Activated T-cell treated with anti-CD3 and anti-CD28 coated beads for 24 hours (primary cell): ENCODE measurements at regions not wholly inside any gene's neighbourhood (a gene's known extent, or its start where the extent isn't known, plus 50 kb on each side); places are given as distances from the start of the nearest gene placed in this dataset.

Source experiments
- DNase-seq: peaks from one replicate; pipeline ENCODE4 v3.0.0-alpha.2; 2020; ENCODE audit warnings: low read depth

GRCh38 chr10:131710142-131710861, 190.5 kb upstream of the PPP2R2D start:
- no peak for DNase-seq

- no peak for DNase-seq
Measured at GRCh38 chr10:131722121-131722520, 178.7 kb upstream of the PPP2R2D start.

DNA sequence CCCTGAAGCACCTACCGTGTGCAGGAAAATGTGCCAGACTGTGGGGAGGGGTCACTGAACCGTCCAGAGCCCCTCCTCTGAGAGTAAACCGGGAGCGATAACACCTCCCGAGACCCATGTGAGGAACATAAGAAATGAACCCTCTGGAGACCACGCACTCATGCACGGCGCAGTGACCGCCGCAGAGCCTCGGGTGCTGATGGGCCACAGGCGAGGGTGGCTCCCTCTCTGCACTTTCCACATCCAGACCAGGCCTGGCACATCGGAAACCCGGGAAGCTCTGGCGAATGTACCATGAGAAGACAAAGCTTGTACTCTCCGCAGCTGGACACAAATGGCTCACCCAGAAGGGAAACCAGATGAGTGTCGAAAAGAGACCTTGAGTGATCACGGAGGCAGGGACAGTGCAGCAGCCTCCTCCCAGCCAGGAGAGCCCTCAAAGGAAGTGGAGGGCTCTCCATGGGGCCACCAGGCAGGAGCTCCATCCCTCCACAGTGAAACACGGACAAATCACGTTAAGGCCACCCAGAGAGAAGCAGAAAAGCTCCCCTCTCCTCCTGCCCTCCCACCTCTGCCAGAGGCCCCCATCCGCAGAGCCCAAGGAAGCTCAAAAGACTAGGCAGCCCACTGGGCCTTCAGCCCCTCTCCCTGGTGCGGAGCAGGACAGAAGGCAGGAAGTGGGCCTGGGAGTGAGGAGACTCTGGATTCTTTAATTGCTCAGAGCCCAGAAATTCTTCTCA, 178.1 kb upstream of the PPP2R2D start:
- no peak for DNase-seq

DNA sequence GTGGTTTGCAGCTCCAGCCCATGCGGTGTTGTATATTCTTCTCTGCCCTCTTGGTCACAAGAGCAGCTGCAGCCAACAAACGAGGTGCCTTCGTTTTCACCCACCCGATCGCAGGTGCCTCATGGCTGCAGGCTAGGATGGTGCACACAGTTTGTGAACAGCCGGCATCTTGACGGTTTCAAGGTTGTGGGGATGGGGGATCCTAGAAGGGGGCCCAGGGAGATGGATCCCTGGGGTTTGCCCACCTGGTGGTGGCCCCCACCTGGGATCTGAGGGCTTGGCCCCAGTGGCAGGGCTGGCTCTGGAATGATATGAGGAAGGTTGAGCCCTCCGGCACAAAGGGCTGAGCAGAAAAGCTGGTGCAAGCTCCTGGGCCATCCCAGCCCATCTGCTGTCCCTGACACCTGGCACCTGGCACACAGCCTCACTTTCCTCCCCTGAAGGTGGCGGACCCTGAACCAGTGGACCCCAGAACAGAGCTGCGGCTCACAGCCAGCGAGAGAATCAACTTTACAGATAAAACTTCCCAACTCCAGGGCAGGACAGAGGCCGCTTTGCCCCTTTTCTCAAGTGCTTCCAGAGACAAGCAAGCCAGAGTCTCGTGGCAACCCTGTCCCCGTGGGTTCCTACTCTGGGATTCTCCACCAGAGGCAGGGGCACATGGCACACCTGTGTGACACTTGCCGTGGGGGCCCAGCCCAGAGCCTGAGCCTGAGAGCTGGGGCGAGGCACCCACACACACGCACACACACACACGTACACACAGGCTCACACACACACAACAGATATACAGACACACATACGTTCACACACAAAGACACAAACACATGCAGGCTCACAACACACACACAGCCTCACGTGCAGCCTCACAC, 177.3 kb upstream of the PPP2R2D start:
- DNase-seq = no peak

DNA sequence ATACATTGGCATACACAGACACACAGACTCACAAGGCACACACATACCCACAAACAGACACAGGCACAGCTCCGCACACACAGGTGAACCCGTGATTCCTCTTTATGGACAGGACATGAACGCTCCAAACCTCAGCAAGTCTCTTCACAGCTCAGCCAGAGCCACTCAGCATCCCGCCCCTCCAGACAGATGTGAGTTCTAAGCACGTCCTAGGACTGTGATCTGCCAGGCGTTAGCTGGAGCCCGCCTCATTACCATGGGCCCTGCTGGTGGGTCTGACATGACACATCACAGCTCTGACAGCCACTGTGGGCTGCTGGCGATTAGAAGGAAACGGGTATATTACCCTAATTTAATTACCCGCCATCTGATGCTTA, 176.7 kb upstream of the PPP2R2D start:
- DNase-seq = no peak

- no peak for DNase-seq
Measured at GRCh38 chr10:131724891-131725580, 175.8 kb upstream of the PPP2R2D start.

DNA sequence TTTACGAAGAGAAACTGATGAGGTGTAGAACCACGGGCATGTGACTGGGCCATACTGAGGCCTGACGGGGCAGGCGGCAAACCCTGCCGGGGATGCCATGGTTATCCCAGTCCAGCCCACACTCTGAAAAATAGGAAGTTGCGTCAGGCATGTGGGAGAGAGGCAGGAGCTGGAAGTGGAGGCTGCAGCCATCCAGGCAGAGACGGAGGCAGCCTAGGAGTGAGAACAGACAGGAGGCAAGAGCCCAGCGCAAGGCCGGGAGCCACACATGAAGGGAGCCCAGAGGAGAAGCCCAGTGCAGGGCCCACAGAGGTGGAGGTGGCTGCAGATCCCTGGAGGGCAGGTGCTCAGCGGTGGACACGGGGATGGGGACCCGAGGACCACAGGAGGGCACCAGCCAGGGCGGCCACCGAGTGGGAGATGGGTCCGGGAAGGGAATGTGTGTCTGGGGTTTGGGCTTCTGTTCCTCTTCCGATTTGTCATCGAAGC, 175.2 kb upstream of the PPP2R2D start:
- no peak for DNase-seq

- no peak for DNase-seq
Measured at GRCh38 chr10:131726076-131726880, 174.5 kb upstream of the PPP2R2D start.

GRCh38 chr10:131726967-131727366, 173.8 kb upstream of the PPP2R2D start:
- no peak for DNase-seq

DNA sequence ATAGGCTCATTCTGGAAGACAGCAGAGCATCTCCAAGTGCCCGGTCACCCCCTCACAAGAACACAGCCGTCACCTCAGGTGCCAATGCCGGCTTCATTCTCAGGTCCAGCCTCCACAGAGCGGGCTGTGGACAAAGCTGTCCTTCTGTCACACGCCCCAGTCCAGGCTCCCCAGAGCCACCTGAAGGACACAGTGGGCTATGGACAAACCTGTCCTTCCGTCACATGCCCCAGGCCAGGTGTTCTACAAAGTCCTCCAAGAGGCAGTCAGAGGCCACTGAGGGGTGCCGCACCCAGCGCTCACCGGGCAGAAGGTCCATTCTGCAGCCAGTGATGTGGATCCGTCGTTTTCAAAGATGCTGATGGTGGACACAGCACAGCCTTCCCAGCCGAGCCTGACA, 173.2 kb upstream of the PPP2R2D start:
- no peak for DNase-seq

DNA sequence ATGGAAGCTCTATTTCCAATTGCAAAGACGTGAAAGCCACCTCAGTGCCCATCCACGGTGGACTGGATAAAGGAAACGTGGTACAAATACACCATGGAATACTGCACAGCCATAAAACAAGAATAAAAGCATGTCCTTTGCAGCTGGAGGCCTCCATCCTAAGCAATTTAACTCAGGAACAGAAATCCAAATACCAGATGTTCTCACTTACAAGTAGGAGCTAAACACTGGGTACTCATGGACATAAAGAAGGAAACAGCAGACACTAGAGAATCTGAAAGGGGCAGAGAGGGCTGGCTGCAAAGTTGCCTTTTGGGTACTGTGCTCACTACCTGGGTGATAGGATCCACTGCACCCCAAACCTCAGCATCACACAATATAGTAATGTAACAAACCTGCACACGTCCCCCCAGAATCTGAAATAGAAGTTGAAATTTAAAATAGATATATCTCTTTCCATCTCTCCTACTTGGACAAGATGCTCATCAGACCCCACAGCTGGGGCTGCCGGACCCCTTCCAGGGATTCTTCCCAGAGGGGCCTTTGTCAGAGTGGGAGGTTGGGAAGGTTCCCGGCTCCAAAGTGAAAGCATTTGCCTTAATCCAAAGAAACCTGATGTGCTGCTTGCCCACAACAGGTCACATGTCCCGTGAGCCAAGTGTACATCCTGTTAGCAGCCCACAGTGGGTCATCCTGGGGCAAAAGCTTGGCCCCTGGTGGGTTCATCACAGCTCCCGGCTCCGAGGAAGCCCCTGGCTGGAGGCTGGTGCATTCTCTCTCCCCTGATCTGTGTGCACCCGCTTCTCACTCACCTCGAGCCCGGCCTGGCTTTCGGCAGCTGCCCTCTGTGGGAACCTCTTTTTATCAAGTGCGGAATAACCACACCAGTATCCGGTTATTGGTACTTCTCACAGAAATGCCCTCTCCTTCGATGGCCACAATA, 172.3 kb upstream of the PPP2R2D start:
- DNase-seq = no peak

DNA sequence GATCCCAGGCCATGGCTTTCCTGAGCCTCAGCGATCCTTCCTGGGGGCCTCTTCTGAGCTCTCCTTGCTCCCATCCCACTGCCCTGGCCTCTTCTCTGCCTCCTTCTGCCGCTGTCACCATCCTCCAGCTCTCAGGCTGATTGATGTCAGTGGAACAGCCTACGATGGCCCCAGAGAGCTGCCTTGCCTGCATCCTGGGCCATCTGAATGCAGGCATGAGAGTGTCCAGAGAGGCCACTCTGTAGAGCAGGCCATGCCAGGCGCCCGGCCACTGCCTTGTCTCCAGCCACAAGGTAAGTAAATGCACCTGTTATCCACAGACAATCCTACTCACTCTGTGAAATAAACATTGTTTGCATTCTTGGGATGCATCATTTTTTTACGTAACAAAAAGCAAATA, 171.4 kb upstream of the PPP2R2D start:
- no peak for DNase-seq

GRCh38 chr10:131729938-131730660, 170.7 kb upstream of the PPP2R2D start:
- DNase-seq = no peak

- no peak for DNase-seq
Measured at GRCh38 chr10:131730771-131731497, 169.9 kb upstream of the PPP2R2D start.

DNA sequence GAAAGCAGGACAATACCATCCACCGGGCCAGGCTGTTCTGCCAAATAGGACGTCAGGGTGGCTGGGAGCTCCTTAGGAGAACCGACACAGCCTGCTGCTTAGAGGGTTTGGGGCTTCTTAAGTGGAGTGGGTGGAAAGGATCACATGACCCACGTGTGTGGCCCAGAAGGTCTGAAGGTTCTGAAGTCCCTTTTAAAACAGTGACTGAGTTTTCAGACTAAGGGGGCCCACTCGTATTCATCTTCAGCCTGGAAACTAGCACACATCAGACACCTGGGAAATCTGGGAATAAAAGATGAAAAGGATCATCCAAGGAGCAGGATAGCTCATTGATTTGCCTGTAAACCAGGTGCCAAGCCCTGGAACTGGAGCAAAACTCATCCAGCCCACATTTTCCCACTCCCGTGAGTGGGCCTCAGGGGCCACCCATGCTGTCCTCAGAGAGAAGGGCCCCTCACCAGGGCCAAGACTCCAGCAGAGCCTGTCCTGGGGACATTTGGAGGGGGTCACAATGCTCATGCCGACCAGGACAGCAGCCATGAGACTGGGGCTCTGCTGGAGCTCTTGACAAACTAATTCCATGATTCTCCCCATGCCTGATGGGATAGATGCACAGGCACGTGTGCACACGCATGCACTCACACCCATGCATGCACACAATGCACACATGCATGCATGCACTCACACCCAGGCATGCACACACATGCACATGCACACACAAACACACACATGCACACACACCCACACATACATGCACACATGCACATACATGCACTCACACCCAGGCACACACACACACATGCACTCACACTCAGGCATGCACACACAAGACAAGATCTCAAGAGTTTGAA, 168.8 kb upstream of the PPP2R2D start:
- DNase-seq = no peak

DNA sequence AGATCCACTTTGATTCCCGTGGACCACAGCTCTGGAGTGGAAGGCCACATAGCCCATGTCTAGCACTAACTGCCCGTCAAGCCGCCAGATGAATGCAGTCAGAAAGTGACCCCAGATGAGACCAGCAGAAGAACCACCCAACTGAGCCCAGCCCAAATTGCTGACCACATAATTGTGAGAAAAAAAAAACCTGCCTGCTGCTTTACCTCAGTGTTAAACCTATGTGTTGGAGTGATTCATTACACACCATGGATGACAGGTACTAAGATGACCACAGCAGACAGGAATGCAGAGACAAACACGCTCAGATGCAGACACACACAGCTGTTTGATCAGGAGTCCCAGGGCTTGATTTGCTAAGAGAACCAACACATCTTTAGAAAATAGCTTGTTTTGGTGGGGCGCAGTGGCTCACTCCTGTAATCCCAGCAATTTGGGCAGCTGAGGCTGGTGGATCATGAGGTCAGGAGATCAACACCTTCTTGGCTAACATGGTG, 168.1 kb upstream of the PPP2R2D start:
- DNase-seq = no peak

DNA sequence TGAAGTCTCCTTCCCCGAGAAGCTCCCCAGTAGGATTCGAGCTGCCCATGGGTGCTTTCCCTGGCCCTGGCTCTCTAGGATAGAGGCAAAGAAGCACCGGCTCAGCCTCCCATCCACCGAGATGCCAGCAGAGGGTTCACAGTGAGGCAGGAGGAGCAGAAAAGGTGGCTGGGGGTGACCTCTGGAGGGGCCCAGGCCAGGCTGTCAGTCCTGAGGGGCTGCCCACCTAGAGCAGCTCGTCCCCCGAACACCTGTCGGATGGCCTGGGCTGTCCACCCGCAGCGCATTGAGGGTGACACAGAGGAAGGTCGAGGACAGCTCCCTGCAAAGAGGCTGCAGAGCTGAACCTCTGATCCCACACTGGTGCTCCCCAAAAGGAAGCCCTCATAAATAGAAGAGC, 167.2 kb upstream of the PPP2R2D start:
- no peak for DNase-seq
